Ureter (tissue), 1 donor: ENCODE measurements at regions not wholly inside any gene's neighbourhood (a gene's known extent, or its start where the extent isn't known, plus 50 kb on each side); places are given as distances from the start of the nearest gene placed in this dataset.
"Not testable (repeated sequence)": the region's sequence is repeated elsewhere in the genome, so short reads cannot be mapped to it uniquely, and the experiment has no call there.

ENCODE experiments used
- DNase-seq: peaks from one replicate; pipeline ENCODE4 v3.0.0-alpha.2; 2020; ENCODE audit warnings: low spot score
- donor health status: DM: yes; HTN: yes; CAD: no.

GRCh38 chr5:162786234-162786633, 651.2 kb upstream of the CCNG1 start:
- DNase-seq: no peak

- no peak for DNase-seq
Observed at GRCh38 chr5:162796507-162796906, 640.9 kb upstream of the CCNG1 start.

GRCh38 chr5:162800301-162800700, 637.1 kb upstream of the CCNG1 start:
- DNase-seq: no peak

GRCh38 chr5:162801235-162801634, 636.2 kb upstream of the CCNG1 start:
- no peak for DNase-seq

- no peak for DNase-seq
Observed at GRCh38 chr5:162806195-162806594, 631.2 kb upstream of the CCNG1 start.

- no peak for DNase-seq
Observed at GRCh38 chr5:162811071-162811470, 626.3 kb upstream of the CCNG1 start.

GRCh38 chr5:162816816-162817215, 620.6 kb upstream of the CCNG1 start:
- no peak for DNase-seq

GRCh38 chr5:162817364-162817763, 620.0 kb upstream of the CCNG1 start:
- DNase-seq: no peak

GRCh38 chr5:162821664-162822063, 615.7 kb upstream of the CCNG1 start:
- not testable (repeated sequence) for DNase-seq

GRCh38 chr5:162824360-162824759, 613.0 kb upstream of the CCNG1 start:
- no peak for DNase-seq

GRCh38 chr5:162837155-162837554, 600.2 kb upstream of the CCNG1 start:
- DNase-seq: no peak

GRCh38 chr5:162842727-162843126, 594.7 kb upstream of the CCNG1 start:
- DNase-seq: no peak

- no peak for DNase-seq
Observed at GRCh38 chr5:162852134-162852533, 585.3 kb upstream of the CCNG1 start.

- DNase-seq: no peak
Observed at GRCh38 chr5:162858770-162859169, 578.6 kb upstream of the CCNG1 start.

- DNase-seq: no peak
Observed at GRCh38 chr5:162870966-162871365, 566.4 kb upstream of the CCNG1 start.

- DNase-seq: no peak
Observed at GRCh38 chr5:162882629-162883028, 554.8 kb upstream of the CCNG1 start.

GRCh38 chr5:162886717-162887116, 550.7 kb upstream of the CCNG1 start:
- DNase-seq: no peak

- no peak for DNase-seq
Observed at GRCh38 chr5:162888268-162888667, 549.1 kb upstream of the CCNG1 start.

GRCh38 chr5:162911873-162912272, 525.5 kb upstream of the CCNG1 start:
- DNase-seq: no peak

- no peak for DNase-seq
Observed at GRCh38 chr5:162916368-162916767, 521.0 kb upstream of the CCNG1 start.

- DNase-seq: no peak
Observed at GRCh38 chr5:162929104-162929503, 508.3 kb upstream of the CCNG1 start.

- DNase-seq: no peak
Observed at GRCh38 chr5:162931501-162931900, 505.9 kb upstream of the CCNG1 start.

- no peak for DNase-seq
Observed at GRCh38 chr5:162939991-162940390, 497.4 kb upstream of the CCNG1 start.

- DNase-seq: no peak
Observed at GRCh38 chr5:162948677-162949076, 488.7 kb upstream of the CCNG1 start.

- no peak for DNase-seq
Observed at GRCh38 chr5:162956570-162956969, 480.8 kb upstream of the CCNG1 start.
